Nephron progenitor cell (in vitro differentiated cells): ENCODE measurements at regions not wholly inside any gene's neighbourhood (a gene's known extent, or its start where the extent isn't known, plus 50 kb on each side); places are given as distances from the start of the nearest gene placed in this dataset.

Experiments
- DNase-seq: peaks from one replicate; pipeline ENCODE4 v3.0.0; 2021
- H3K27ac Mint-ChIP-seq: 2 replicates; pipeline ENCODE4 v1.8.0; 2021; ENCODE audit warnings: mild to moderate bottlenecking, moderate library complexity, mixed read lengths
- H3K27me3 Mint-ChIP-seq: 2 replicates; pipeline ENCODE4 v1.8.0; 2021; ENCODE audit warnings: mild to moderate bottlenecking, low read depth, mixed read lengths; ENCODE audit not compliant: poor library complexity
- H3K36me3 Mint-ChIP-seq: 2 replicates; pipeline ENCODE4 v1.8.0; 2021; ENCODE audit warnings: low read depth, mixed read lengths
- H3K4me1 Mint-ChIP-seq: 2 replicates; pipeline ENCODE4 v1.8.0; 2021; ENCODE audit warnings: mixed read lengths
- H3K4me3 Mint-ChIP-seq: 2 replicates; pipeline ENCODE4 v1.8.0; 2021; ENCODE audit warnings: mild to moderate bottlenecking, moderate library complexity, mixed read lengths
- H3K9me3 Mint-ChIP-seq: 2 replicates; pipeline ENCODE4 v1.8.0; 2021; ENCODE audit warnings: mild to moderate bottlenecking, moderate library complexity, mixed read lengths
- TF ChIP-seq, protein P1 (sequence below): fragments of 200-600 bp; sonication (generic); IDR thresholded peaks from 2 replicates; pipeline ENCODE4 v1.5.0; 2021; ENCODE audit warnings: antibody characterized with exemption

DNA sequence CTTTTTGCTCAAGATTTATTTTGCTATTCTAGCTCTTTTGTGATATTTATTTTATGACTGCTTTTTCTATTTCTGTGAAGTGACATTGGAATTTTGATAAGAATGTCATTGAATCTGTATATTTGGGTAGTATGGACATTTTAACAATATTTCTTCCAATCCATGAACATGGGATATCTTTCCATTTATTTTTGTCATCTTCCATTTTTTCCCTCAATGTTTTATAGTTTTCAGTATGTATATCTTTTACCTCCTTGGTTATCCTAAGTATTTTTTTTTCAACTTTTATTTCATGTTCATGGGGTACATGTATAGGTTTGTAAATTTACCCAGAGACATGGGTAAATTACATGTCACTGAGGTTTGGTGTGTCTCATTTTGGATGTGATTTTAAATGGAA lies 74.1 kb upstream of the PREP start:
- TF ChIP-seq, protein P1, sequence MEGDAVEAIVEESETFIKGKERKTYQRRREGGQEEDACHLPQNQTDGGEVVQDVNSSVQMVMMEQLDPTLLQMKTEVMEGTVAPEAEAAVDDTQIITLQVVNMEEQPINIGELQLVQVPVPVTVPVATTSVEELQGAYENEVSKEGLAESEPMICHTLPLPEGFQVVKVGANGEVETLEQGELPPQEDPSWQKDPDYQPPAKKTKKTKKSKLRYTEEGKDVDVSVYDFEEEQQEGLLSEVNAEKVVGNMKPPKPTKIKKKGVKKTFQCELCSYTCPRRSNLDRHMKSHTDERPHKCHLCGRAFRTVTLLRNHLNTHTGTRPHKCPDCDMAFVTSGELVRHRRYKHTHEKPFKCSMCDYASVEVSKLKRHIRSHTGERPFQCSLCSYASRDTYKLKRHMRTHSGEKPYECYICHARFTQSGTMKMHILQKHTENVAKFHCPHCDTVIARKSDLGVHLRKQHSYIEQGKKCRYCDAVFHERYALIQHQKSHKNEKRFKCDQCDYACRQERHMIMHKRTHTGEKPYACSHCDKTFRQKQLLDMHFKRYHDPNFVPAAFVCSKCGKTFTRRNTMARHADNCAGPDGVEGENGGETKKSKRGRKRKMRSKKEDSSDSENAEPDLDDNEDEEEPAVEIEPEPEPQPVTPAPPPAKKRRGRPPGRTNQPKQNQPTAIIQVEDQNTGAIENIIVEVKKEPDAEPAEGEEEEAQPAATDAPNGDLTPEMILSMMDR = no peak
- H3K27ac Mint-ChIP-seq = no peak overlapping the region
- no peak for DNase-seq
- no peaks in the 10 kb centered on the region for H3K27me3 Mint-ChIP-seq
- H3K4me1 Mint-ChIP-seq = peaks cover 5% of the 10 kb centered on the region
- H3K4me3 Mint-ChIP-seq = no peak overlapping the region
- H3K9me3 Mint-ChIP-seq = peaks cover 26% of the 10 kb centered on the region
- H3K36me3 Mint-ChIP-seq = peaks cover 12% of the 10 kb centered on the region

DNA sequence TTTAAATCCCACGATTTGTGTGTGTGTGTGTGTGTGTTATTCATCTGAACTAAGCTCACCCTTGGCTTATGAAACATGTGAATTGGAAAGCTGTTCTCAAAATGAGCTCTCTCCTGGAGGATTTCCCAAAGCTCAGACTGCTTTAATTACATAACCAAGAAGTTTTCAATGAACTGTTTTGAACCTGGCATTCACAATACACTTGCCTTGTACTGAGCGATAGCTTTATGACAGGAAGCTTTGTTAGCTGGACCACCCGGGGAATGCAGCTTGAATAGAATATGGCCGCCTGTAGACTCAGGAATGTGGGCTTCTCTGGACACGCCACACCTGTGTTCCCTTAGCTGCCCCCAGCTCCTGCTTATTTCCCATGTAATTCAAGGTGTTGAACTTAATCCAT lies 71.4 kb upstream of the PREP start:
- Mint-ChIP-seq H3K27me3 (no peaks in the 10 kb centered on the region), H3K27ac (no peak overlapping the region), H3K4me1 (peaks cover 31% of the 10 kb centered on the region), H3K36me3 (peaks cover 12% of the 10 kb centered on the region), H3K4me3 (no peak overlapping the region), H3K9me3 (peaks cover 26% of the 10 kb centered on the region)
- DNase-seq = no peak
- TF ChIP-seq, protein P1 = no peak

DNA sequence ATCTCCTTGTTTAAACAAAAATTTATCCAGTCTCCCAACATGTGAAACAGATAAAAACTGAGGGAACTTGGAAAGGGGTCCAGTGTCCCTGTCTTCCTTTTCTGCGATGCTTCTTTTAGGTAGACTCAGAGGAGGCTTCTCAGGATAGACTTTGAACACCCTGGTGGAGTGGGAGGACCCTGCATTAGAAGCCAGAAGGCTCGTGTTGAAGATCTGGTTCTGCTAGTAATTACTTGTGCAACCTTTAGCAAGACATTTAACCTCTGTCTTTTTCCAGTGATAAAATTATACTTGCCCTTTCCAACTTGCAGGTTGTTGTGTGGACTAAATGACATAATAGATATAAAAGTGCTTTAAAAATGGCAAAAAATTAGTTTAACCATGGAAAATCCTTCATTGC lies 67.1 kb upstream of the PREP start:
- Mint-ChIP-seq H3K27me3 (peaks cover 3% of the 10 kb centered on the region), H3K4me3 (no peak overlapping the region), H3K36me3 (peaks cover 16% of the 10 kb centered on the region), H3K4me1 (peaks cover 35% of the 10 kb centered on the region), H3K9me3 (peaks cover 24% of the 10 kb centered on the region), H3K27ac (no peak overlapping the region)
- DNase-seq = no peak
- TF ChIP-seq, protein P1 = no peak

DNA sequence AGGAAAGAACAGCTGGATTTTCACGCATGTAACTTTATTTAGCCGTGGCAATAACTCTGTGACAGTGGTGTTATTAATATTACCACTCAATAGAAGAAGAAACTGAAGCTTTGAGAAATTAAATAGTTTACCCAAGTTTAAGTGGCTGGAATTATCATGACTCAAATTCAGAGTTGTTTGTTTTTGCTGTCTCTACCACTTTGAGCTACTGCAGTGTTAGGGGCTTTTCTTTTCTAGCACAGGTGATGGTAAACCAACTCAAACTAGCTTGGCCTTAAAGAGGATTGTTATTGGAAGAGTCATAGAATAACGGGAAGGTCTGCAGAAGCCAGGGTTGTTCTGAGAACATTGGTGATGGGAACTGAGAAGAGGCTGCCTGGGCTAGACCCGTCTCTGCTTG lies 66.0 kb upstream of the PREP start:
- TF ChIP-seq, protein P1 = no peak
- no peak for DNase-seq
- Mint-ChIP-seq H3K27ac (no peak overlapping the region), H3K4me1 (peaks cover 35% of the 10 kb centered on the region), H3K36me3 (peaks cover 20% of the 10 kb centered on the region), H3K27me3 (peaks cover 3% of the 10 kb centered on the region), H3K4me3 (no peak overlapping the region), H3K9me3 (peaks cover 35% of the 10 kb centered on the region)

DNA sequence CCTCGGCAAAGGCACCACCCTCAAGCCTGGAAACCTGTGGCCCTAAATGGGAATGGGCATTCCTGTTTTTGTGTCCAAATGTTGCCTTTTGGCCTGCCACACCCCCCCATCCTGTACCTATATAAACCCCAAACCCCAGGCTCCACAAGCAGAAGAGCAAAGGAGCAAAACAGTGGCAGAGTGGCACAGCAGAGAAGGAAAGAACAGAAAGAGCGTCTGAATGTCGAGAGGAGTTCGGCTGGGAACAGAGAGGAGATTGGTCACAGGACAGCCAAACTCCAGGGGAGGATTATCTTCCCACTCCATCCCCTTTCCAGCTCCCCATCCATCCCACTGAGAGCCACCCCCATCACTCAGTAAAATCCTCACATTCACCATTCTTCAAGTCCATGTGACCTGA lies 58.0 kb upstream of the PREP start:
- Mint-ChIP-seq H3K27ac (no peak overlapping the region), H3K27me3 (peaks cover 3% of the 10 kb centered on the region), H3K36me3 (peaks cover 9% of the 10 kb centered on the region), H3K4me3 (no peak overlapping the region), H3K9me3 (peaks cover 32% of the 10 kb centered on the region), H3K4me1 (no peaks in the 10 kb centered on the region)
- no peak for DNase-seq
- TF ChIP-seq, protein P1 = no peak

DNA sequence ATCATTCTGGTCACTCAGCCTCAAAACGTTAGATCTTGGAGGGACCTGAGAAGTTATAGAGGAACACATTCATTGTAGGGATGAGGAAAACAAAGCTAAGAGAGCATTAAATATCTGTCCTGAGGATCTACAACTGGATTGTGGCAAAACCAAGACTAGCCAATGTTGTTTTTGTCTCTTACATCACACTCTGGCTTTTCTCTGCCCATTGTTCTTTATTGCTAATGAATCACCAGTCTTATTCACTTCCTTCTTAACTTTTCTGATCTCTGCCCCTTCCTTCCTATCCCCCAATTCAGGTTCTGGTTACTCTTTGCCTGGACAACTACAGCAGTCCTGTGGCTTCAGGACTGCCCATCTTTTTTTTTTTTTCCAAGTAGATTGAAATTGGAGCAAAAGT lies 57.0 kb upstream of the PREP start:
- no peak overlapping the region for H3K4me3 Mint-ChIP-seq
- DNase-seq = no peak
- H3K27me3 Mint-ChIP-seq = peaks cover 3% of the 10 kb centered on the region
- peaks cover 28% of the 10 kb centered on the region for H3K9me3 Mint-ChIP-seq
- H3K36me3 Mint-ChIP-seq = peaks cover 4% of the 10 kb centered on the region
- peaks cover 2% of the 10 kb centered on the region for H3K4me1 Mint-ChIP-seq
- no peak overlapping the region for H3K27ac Mint-ChIP-seq
- TF ChIP-seq, protein P1 = no peak
